Prostate gland (tissue), 2 donors: ENCODE measurements at regions not wholly inside any gene's neighbourhood (a gene's known extent, or its start where the extent isn't known, plus 50 kb on each side); places are given as distances from the start of the nearest gene placed in this dataset.

ENCODE experiments used
- CTCF ChIP-seq, 4 experiments: fragments of 200-600 bp in 2 of 4; fragments of 450-650 bp in 2 of 4; sonication (generic) in 2 of 4; IDR thresholded peaks; 1 replicate in 3 of 4; 2 replicates in 1 of 4; pipeline ENCODE4 v1.5.1; 2016 to 2019; ENCODE audit warnings: antibody characterized with exemption in 4 of 4, mild to moderate bottlenecking in 2 of 4, moderate library complexity in 2 of 4
- POLR2A ChIP-seq: fragments of 450-650 bp; IDR thresholded peaks from one replicate; pipeline ENCODE4 v1.6.1; 2016; ENCODE audit warnings: antibody characterized with exemption, mild to moderate bottlenecking
- POLR2AphosphoS5 ChIP-seq: sonication (generic); formaldehyde crosslinking; IDR thresholded peaks from one replicate; pipeline ENCODE4 v1.6.1; 2017; ENCODE audit warnings: antibody characterized with exemption

GRCh38 chr20:22368235-22368634, 216.1 kb downstream of the FOXA2 start:
- TF ChIP-seq POLR2A (no peak), CTCF (IDR thresholded peaks at IDR 0.05) (no peak), POLR2AphosphoS5 (no peak)
